ENCODE measurements at regions not wholly inside any gene's neighbourhood (a gene's known extent, or its start where the extent isn't known, plus 50 kb on each side); places are given as distances from the start of the nearest gene placed in this dataset.

- TF ChIP-seq CTCF (IDR thresholded peaks at IDR 0.05) (no peak), POLR2AphosphoS5 (IDR thresholded peaks at IDR 0.05) (no peak)
Measured at GRCh38 chr12:125652681-125653080, 587.4 kb downstream of the AACS start.

All from prostate gland (tissue), 2 donors.